ENCODE measurements at regions not wholly inside any gene's neighbourhood (a gene's known extent, or its start where the extent isn't known, plus 50 kb on each side); places are given as distances from the start of the nearest gene placed in this dataset.

- Mint-ChIP-seq H3K4me1 (peaks cover 7 to 19% of the 10 kb centered on the region in 2 donors), H3K9me3 (peaks cover 5 to 6% of the 10 kb centered on the region in 2 donors), H3K36me3 (peaks cover 0 to 2% of the 10 kb centered on the region in 2 donors), H3K4me3 (no peak overlapping the region), H3K27me3 (peaks cover 10 to 26% of the 10 kb centered on the region in 2 donors), H3K27ac (no peak overlapping the region)
- no peak for ATAC-seq (replicated peaks)
- DNase-seq, result no peak
Observed at GRCh38 chr16:48008011-48008525, 147.7 kb downstream of the ABCC12 start.

- no peak for ATAC-seq (replicated peaks)
- Mint-ChIP-seq H3K36me3 (peaks cover 0 to 2% of the 10 kb centered on the region in 2 donors), H3K9me3 (peaks cover 3 to 5% of the 10 kb centered on the region in 2 donors), H3K4me1 (no peaks in the 10 kb centered on the region), H3K4me3 (no peak overlapping the region), H3K27ac (no peak overlapping the region), H3K27me3 (peaks cover 11 to 15% of the 10 kb centered on the region in 2 donors)
- no peak for DNase-seq
Observed at GRCh38 chr16:48004141-48004695, 151.6 kb downstream of the ABCC12 start.

- H3K36me3 Mint-ChIP-seq, result peaks cover 0 to 2% of the 10 kb centered on the region in 2 donors
- H3K4me3 Mint-ChIP-seq, result no peak overlapping the region
- DNase-seq (no peak), ATAC-seq (replicated peaks) (no peak)
- H3K27ac Mint-ChIP-seq, result no peak overlapping the region
- H3K4me1 Mint-ChIP-seq, result no peaks in the 10 kb centered on the region
- H3K27me3 Mint-ChIP-seq, result peaks cover 11 to 15% of the 10 kb centered on the region in 2 donors
- peaks cover 3 to 5% of the 10 kb centered on the region in 2 donors for H3K9me3 Mint-ChIP-seq
Observed at GRCh38 chr16:48003206-48003907, 152.4 kb downstream of the ABCC12 start.

GRCh38 chr16:48001324-48001895, 154.4 kb downstream of the ABCC12 start:
- Mint-ChIP-seq H3K9me3 (peaks cover 1 to 2% of the 10 kb centered on the region in 2 donors), H3K4me1 (no peaks in the 10 kb centered on the region), H3K36me3 (peaks cover 0 to 1% of the 10 kb centered on the region in 2 donors), H3K27ac (no peak overlapping the region), H3K27me3 (peaks cover 12 to 16% of the 10 kb centered on the region in 2 donors), H3K4me3 (no peak overlapping the region)
- DNase-seq (no peak), ATAC-seq (replicated peaks) (no peak)

GRCh38 chr16:48000622-48001021, 155.2 kb downstream of the ABCC12 start:
- no peak overlapping the region for H3K4me3 Mint-ChIP-seq
- H3K27ac Mint-ChIP-seq, result no peak overlapping the region
- H3K27me3 Mint-ChIP-seq, result peaks cover 10 to 16% of the 10 kb centered on the region in 2 donors
- H3K9me3 Mint-ChIP-seq, result no peaks in the 10 kb centered on the region
- no peaks in the 10 kb centered on the region for H3K36me3 Mint-ChIP-seq
- H3K4me1 Mint-ChIP-seq, result no peaks in the 10 kb centered on the region
- DNase-seq (no peak), ATAC-seq (replicated peaks) (no peak)

GRCh38 chr16:47999595-47999994, 156.2 kb downstream of the ABCC12 start:
- H3K4me1 Mint-ChIP-seq, result no peaks in the 10 kb centered on the region

DNA sequence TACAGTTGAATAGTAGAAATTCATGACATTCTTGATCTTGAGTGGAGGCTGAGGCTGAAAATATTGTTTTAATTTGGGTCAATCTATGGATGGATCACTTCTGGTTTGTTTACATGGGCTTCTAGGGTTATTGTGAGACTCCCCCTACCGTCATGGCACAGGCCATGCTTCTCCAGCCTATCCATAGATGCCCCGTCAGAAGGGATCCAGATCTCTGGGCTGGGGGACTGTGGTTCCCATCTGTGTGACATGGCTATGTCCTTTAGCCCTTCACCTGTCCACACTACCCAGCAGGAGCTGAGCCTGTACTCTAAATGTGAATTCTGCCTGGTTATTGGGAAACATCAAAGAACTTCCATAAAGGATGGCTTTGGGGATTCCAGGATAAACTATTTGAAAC, 160.4 kb downstream of the ABCC12 start:
- peaks cover 5 to 9% of the 10 kb centered on the region in 2 donors for H3K9me3 Mint-ChIP-seq
- no peak overlapping the region for H3K27ac Mint-ChIP-seq
- H3K4me3 Mint-ChIP-seq, result no peak overlapping the region
- no peak for ATAC-seq (replicated peaks)
- H3K4me1 Mint-ChIP-seq, result no peaks in the 10 kb centered on the region
- H3K36me3 Mint-ChIP-seq, result no peaks in the 10 kb centered on the region
- peaks cover 0 to 10% of the 10 kb centered on the region in 2 donors for H3K27me3 Mint-ChIP-seq
- no peak for DNase-seq

More at GRCh38 chr16:47999595-47999994, 156.2 kb downstream of the ABCC12 start:
- no peak for ATAC-seq (replicated peaks)
- H3K36me3 Mint-ChIP-seq, result no peaks in the 10 kb centered on the region
- no peaks in the 10 kb centered on the region for H3K9me3 Mint-ChIP-seq
- H3K27ac Mint-ChIP-seq, result no peak overlapping the region
- no peak for DNase-seq
- no peak overlapping the region for H3K4me3 Mint-ChIP-seq
- H3K27me3 Mint-ChIP-seq, result peaks cover 10 to 16% of the 10 kb centered on the region in 2 donors

DNA sequence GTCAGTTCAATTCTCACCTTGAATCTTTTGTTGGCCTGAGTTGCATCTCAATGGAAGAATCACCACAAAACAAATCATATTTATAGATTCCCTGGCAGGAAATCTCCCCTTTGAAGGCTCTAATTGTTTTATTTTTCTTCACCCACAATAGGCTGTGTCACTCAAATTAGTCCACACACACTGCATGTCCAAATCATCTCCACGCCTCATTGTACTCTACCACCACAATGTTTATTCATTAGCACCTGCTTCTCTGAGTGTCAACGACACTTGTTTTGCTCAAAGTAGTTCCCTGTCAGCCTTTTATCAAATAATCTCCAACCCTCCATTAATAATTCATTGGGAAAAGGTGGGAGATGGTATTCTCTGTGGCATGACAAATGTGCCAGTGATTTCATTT, 164.3 kb downstream of the ABCC12 start:
- H3K27me3 Mint-ChIP-seq, result peaks cover 0 to 4% of the 10 kb centered on the region in 2 donors
- ATAC-seq (replicated peaks), result no peak

DNA sequence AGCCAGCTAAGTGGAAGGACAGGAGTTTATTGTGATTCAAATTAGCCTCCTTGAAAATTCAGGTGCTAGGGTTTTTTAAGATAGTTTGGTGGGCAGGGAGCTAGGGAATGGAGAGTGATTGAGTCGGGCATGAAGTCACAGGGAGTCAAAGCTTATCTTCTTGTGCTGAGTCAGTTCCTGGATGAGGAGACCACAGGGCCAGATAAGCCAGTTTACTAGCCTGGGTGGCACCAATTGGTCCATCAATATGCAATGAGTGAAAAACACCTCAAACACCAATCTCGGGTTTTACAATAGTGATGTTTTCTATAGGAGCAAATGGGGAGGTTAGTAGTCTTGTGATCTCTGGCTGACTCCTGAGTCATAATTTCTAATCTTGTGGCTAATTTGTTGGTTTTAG, 165.1 kb downstream of the ABCC12 start:
- Mint-ChIP-seq H3K9me3 (peaks cover 7 to 9% of the 10 kb centered on the region in 2 donors), H3K36me3 (no peaks in the 10 kb centered on the region), H3K27ac (no peak overlapping the region), H3K4me1 (no peaks in the 10 kb centered on the region), H3K27me3 (peaks cover 4 to 5% of the 10 kb centered on the region in 2 donors), H3K4me3 (no peak overlapping the region)
- DNase-seq (no peak), ATAC-seq (replicated peaks) (no peak)

More for the DNA sequence above, 164.3 kb downstream of the ABCC12 start:
- peaks cover 7 to 9% of the 10 kb centered on the region in 2 donors for H3K9me3 Mint-ChIP-seq
- no peaks in the 10 kb centered on the region for H3K4me1 Mint-ChIP-seq
- no peak overlapping the region for H3K4me3 Mint-ChIP-seq
- DNase-seq, result no peak
- H3K36me3 Mint-ChIP-seq, result no peaks in the 10 kb centered on the region
- H3K27ac Mint-ChIP-seq, result no peak overlapping the region

DNA sequence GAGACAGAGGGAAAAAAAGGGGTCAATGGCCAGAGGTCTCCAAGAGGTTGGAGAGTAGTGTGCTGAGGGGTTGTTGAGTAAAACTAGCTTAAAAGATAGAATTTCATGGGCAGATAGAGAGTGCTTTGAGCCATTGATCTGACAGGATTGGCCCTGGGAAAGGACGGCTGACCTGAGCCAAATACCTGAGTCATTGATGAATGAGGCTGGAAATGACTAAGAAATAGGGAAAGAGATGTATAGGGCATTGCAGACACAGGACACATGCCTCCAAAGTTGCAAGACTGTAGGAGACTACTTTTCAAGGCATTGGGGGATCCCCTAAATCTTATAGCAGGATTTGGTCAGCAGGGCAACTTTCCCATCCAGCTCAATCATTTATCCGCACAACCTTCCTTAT, 168.7 kb downstream of the ABCC12 start:
- H3K4me3 Mint-ChIP-seq, result no peak overlapping the region
- no peak overlapping the region for H3K27ac Mint-ChIP-seq
- no peak for DNase-seq
- no peaks in the 10 kb centered on the region for H3K36me3 Mint-ChIP-seq
- no peaks in the 10 kb centered on the region for H3K4me1 Mint-ChIP-seq
- peaks cover 11 to 15% of the 10 kb centered on the region in 2 donors for H3K27me3 Mint-ChIP-seq
- no peak for ATAC-seq (replicated peaks)
- H3K9me3 Mint-ChIP-seq, result peaks cover 4 to 5% of the 10 kb centered on the region in 2 donors

GRCh38 chr16:47986031-47986430, 169.8 kb downstream of the ABCC12 start:
- no peaks in the 10 kb centered on the region for H3K36me3 Mint-ChIP-seq
- H3K27me3 Mint-ChIP-seq, result peaks cover 11 to 15% of the 10 kb centered on the region in 2 donors
- peaks cover 4 to 5% of the 10 kb centered on the region in 2 donors for H3K9me3 Mint-ChIP-seq
- no peak for ATAC-seq (replicated peaks)
- H3K4me3 Mint-ChIP-seq, result no peak overlapping the region
- H3K4me1 Mint-ChIP-seq, result no peaks in the 10 kb centered on the region
- DNase-seq, result no peak
- H3K27ac Mint-ChIP-seq, result no peak overlapping the region

DNA sequence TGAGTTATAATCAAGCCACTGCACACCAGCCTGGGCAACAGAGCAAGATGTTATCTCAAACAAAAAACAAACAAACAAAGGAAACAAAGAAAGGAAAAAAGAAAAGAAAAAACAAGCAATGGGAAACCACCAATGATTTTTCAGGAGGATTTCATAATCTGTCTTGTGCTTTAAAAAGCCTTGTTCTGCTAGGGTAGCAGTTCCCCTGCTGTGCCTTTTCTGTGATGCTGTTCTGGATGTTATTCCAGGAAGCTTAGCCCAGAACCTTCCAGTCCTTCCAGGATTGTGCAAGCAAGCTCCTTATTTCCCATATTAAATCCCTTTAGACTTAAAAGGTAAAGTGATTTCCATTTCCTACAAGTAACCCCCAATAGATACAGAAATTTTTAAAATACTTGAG, 171.1 kb downstream of the ABCC12 start:
- Mint-ChIP-seq H3K36me3 (no peaks in the 10 kb centered on the region), H3K27me3 (peaks cover 11 to 15% of the 10 kb centered on the region in 2 donors), H3K27ac (no peak overlapping the region), H3K4me1 (no peaks in the 10 kb centered on the region), H3K9me3 (no peaks in the 10 kb centered on the region), H3K4me3 (no peak overlapping the region)
- DNase-seq (no peak), ATAC-seq (replicated peaks) (no peak)

GRCh38 chr16:47983999-47984580, 171.7 kb downstream of the ABCC12 start:
- Mint-ChIP-seq H3K27ac (no peak overlapping the region), H3K36me3 (no peaks in the 10 kb centered on the region), H3K4me1 (no peaks in the 10 kb centered on the region), H3K4me3 (no peak overlapping the region), H3K9me3 (no peaks in the 10 kb centered on the region), H3K27me3 (peaks cover 11 to 15% of the 10 kb centered on the region in 2 donors)
- DNase-seq (no peak), ATAC-seq (replicated peaks) (no peak)

GRCh38 chr16:47980212-47980611, 175.6 kb downstream of the ABCC12 start:
- no peaks in the 10 kb centered on the region for H3K4me1 Mint-ChIP-seq
- H3K4me3 Mint-ChIP-seq, result no peak overlapping the region

More at GRCh38 chr16:47980212-47980611, 175.6 kb downstream of the ABCC12 start:
- no peaks in the 10 kb centered on the region for H3K9me3 Mint-ChIP-seq
- H3K27ac Mint-ChIP-seq, result no peak overlapping the region
- peaks cover 1 to 12% of the 10 kb centered on the region in 2 donors for H3K27me3 Mint-ChIP-seq
- ATAC-seq (replicated peaks) (no peak), DNase-seq (no peak)
- no peaks in the 10 kb centered on the region for H3K36me3 Mint-ChIP-seq

All from stimulated activated naive B cell treated with anti-CD40 and anti-IgM and Interleukin-4, amounts not matched to agents 10 μg/mL and 1 μg/mL and 100 μg/mL, for 72 hours (primary cell).